ENCODE measurements at regions not wholly inside any gene's neighbourhood (a gene's known extent, or its start where the extent isn't known, plus 50 kb on each side); places are given as distances from the start of the nearest gene placed in this dataset.

DNA sequence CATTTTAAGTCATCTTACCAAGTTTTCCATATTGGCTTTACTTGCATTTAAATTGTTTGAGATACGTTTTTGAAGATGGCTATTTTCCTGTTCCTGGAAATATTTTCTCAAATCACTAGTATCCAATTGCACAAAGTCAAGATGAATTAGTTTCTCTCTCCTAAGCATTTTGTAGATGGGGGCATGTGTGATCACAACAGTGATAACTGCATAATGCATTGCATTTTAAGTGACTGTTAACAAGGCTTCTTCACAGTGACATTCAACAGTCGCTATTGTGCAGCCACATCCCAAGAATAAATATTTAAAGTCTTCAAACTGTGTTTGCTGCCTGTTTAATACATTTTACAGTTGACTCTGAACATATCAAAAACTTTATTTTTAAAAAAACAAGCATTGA, 694.2 kb upstream of the CDH7 start:
- no TSS peak for BruUV-seq (replicated peaks)
- in situ Hi-C loops (cut with HindIII; ENCODE audit: extremely low pct_ligation_motif_present, low pct_unique_long_range_greater_than_20kb) = no loop called here
- Histone ChIP-seq H3K9ac (ENCODE audit: insufficient read depth, low read depth, low read length) (no peak overlapping the region), H3K4me2 (ENCODE audit: low read depth, low read length) (no peak overlapping the region), H3K79me2 (ENCODE audit: insufficient read depth, low read length) (no peaks in the 10 kb centered on the region), H4K20me1 (ENCODE audit: insufficient read depth, low read length) (no peaks in the 10 kb centered on the region), H3K4me1 (ENCODE audit: insufficient read depth, low read length) (no peaks in the 10 kb centered on the region), H2AFZ (ENCODE audit: low read length) (no peak overlapping the region), H3K27me3 (ENCODE audit: control insufficient read depth in 1 of 2, insufficient read depth in 2 of 2, low read length in 2 of 2) (no peaks in the 10 kb centered on the region), H3K27ac (ENCODE audit: extremely low read length, insufficient read depth, low read length) (no peak overlapping the region), H3K4me3 (replicated peaks in 1 of 3; ENCODE audit: insufficient read depth in 1 of 3, low read depth in 2 of 3, low read length in 3 of 3) (no peak overlapping the region), H3K9me3 (ENCODE audit: low read length) (no peaks in the 10 kb centered on the region), H3K36me3 (replicated peaks in 1 of 2; ENCODE audit: control insufficient read depth in 1 of 2, insufficient read depth in 2 of 2, low read length in 2 of 2) (no peaks in the 10 kb centered on the region)
- TF ChIP-seq SP2 (CRISPR knock-in tag; IDR thresholded peaks at IDR 0.05) (no peak), ZNF530 (CRISPR knock-in tag; IDR thresholded peaks at IDR 0.05; ENCODE audit: low read depth) (no peak), ZFP41 (CRISPR knock-in tag; IDR thresholded peaks at IDR 0.05; ENCODE audit: borderline replicate concordance) (no peak), NPAS2 (CRISPR knock-in tag; IDR thresholded peaks at IDR 0.05; ENCODE audit: borderline replicate concordance) (no peak), ZNF207 (IDR thresholded peaks at IDR 0.05; ENCODE audit: borderline replicate concordance) (no peak), KLF11 (CRISPR knock-in tag; IDR thresholded peaks at IDR 0.05) (no peak), ZNF274 (CRISPR knock-in tag; IDR thresholded peaks at IDR 0.05) (no peak), TEAD3 (CRISPR knock-in tag; optimal IDR thresholded peaks at IDR 0.05; ENCODE audit: borderline replicate concordance) (no peak)
- DNase-seq (ENCODE audit: low spot score) (no peak), ATAC-seq (no peak), FAIRE-seq (no peak)
- ChIA-PET POLR2A (no interaction called here), CTCF (ENCODE audit: low intra/inter-chr PET ratio, low total read pairs) (no interaction called here)
- WGBS (ENCODE audit: low lambda C conversion rate) = 0% methylated on average over 2 of the region's 2 CpGs
- intact Hi-C loops (cut with micrococcal nuclease; ENCODE audit: unreplicated experiment) = no loop called here

DNA sequence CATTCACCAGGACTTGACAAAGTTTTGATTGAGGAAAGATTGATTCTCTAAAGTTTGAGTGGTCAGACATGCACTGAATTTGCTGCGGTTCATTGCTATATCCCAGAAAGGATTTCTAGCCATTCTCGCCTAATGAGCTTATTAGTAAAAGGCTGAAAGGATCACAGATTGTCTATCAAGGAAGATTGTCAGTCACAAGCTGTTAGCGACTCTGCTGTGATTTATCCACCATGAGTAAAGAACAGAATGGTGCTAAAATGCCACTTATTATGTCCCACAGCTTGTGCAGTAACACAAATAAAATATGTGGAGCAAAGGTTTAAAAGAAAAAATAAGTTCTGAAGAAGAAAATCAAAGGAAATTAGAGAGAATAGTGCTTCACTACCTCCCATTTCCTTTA, 701.2 kb upstream of the CDH7 start:
- Histone ChIP-seq H3K9me3 (ENCODE audit: low read length) (no peaks in the 10 kb centered on the region), H3K4me2 (ENCODE audit: low read depth, low read length) (no peak overlapping the region), H3K4me3 (replicated peaks in 1 of 3; ENCODE audit: insufficient read depth in 1 of 3, low read depth in 2 of 3, low read length in 3 of 3) (no peak overlapping the region), H3K4me1 (ENCODE audit: insufficient read depth, low read length) (no peaks in the 10 kb centered on the region), H3K27ac (ENCODE audit: extremely low read length, insufficient read depth, low read length) (no peak overlapping the region), H3K27me3 (ENCODE audit: control insufficient read depth in 1 of 2, insufficient read depth in 2 of 2, low read length in 2 of 2) (no peaks in the 10 kb centered on the region), H3K79me2 (ENCODE audit: insufficient read depth, low read length) (no peaks in the 10 kb centered on the region), H3K9ac (ENCODE audit: insufficient read depth, low read depth, low read length) (no peak overlapping the region), H3K36me3 (replicated peaks in 1 of 2; ENCODE audit: control insufficient read depth in 1 of 2, insufficient read depth in 2 of 2, low read length in 2 of 2) (no peaks in the 10 kb centered on the region), H2AFZ (ENCODE audit: low read length) (no peak overlapping the region), H4K20me1 (ENCODE audit: insufficient read depth, low read length) (no peaks in the 10 kb centered on the region)
- WGBS (ENCODE audit: low lambda C conversion rate) = 0% methylated on average over 3 of the region's 3 CpGs
- no TSS peak for BruUV-seq (replicated peaks)
- TF ChIP-seq THAP11 (CRISPR knock-in tag; IDR thresholded peaks at IDR 0.05) = no peak
- TF ChIP-seq BRCA1 (CRISPR knock-in tag; IDR thresholded peaks at IDR 0.05) = no peak
- no peak for TF ChIP-seq ZNF510 (CRISPR knock-in tag; IDR thresholded peaks at IDR 0.05; ENCODE audit: low read depth)
- TF ChIP-seq, protein P1, sequence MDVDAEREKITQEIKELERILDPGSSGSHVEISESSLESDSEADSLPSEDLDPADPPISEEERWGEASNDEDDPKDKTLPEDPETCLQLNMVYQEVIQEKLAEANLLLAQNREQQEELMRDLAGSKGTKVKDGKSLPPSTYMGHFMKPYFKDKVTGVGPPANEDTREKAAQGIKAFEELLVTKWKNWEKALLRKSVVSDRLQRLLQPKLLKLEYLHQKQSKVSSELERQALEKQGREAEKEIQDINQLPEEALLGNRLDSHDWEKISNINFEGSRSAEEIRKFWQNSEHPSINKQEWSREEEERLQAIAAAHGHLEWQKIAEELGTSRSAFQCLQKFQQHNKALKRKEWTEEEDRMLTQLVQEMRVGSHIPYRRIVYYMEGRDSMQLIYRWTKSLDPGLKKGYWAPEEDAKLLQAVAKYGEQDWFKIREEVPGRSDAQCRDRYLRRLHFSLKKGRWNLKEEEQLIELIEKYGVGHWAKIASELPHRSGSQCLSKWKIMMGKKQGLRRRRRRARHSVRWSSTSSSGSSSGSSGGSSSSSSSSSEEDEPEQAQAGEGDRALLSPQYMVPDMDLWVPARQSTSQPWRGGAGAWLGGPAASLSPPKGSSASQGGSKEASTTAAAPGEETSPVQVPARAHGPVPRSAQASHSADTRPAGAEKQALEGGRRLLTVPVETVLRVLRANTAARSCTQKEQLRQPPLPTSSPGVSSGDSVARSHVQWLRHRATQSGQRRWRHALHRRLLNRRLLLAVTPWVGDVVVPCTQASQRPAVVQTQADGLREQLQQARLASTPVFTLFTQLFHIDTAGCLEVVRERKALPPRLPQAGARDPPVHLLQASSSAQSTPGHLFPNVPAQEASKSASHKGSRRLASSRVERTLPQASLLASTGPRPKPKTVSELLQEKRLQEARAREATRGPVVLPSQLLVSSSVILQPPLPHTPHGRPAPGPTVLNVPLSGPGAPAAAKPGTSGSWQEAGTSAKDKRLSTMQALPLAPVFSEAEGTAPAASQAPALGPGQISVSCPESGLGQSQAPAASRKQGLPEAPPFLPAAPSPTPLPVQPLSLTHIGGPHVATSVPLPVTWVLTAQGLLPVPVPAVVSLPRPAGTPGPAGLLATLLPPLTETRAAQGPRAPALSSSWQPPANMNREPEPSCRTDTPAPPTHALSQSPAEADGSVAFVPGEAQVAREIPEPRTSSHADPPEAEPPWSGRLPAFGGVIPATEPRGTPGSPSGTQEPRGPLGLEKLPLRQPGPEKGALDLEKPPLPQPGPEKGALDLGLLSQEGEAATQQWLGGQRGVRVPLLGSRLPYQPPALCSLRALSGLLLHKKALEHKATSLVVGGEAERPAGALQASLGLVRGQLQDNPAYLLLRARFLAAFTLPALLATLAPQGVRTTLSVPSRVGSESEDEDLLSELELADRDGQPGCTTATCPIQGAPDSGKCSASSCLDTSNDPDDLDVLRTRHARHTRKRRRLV (CRISPR knock-in tag; IDR thresholded peaks at IDR 0.05) = no peak
- TF ChIP-seq, protein P2, sequence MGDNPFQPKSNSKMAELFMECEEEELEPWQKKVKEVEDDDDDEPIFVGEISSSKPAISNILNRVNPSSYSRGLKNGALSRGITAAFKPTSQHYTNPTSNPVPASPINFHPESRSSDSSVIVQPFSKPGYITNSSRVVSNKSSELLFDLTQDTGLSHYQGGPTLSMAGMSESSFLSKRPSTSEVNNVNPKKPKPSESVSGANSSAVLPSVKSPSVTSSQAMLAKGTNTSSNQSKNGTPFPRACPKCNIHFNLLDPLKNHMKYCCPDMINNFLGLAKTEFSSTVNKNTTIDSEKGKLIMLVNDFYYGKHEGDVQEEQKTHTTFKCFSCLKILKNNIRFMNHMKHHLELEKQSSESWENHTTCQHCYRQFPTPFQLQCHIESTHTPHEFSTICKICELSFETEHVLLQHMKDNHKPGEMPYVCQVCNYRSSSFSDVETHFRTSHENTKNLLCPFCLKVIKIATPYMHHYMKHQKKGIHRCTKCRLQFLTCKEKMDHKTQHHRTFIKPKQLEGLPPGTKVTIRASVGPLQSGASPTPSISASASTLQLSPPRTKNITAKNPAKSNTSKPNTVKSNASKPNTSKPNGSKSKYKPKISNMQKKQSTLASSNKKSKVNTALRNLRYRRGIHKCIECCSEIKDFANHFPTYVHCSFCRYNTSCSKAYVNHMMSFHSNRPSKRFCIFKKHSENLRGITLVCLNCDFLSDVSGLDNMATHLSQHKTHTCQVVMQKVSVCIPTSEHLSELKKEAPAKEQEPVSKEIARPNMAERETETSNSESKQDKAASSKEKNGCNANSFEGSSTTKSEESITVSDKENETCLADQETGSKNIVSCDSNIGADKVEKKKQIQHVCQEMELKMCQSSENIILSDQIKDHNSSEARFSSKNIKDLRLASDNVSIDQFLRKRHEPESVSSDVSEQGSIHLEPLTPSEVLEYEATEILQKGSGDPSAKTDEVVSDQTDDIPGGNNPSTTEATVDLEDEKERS (CRISPR knock-in tag; IDR thresholded peaks at IDR 0.05) = no peak
- intact Hi-C loops (cut with micrococcal nuclease; ENCODE audit: unreplicated experiment) (no loop called here), in situ Hi-C loops (cut with HindIII; ENCODE audit: extremely low pct_ligation_motif_present, low pct_unique_long_range_greater_than_20kb) (no loop called here)
- FAIRE-seq (no peak), ATAC-seq (no peak), DNase-seq (ENCODE audit: low spot score) (no peak)
- POLR2A ChIA-PET = no interaction called here
- CTCF ChIA-PET (ENCODE audit: low intra/inter-chr PET ratio, low total read pairs) = no interaction called here
